WERI-Rb-1 (cell line): ENCODE measurements at regions not wholly inside any gene's neighbourhood (a gene's known extent, or its start where the extent isn't known, plus 50 kb on each side); places are given as distances from the start of the nearest gene placed in this dataset.

Source experiments
- DNase-seq: peaks from one replicate; pipeline ENCODE4 v3.0.0-alpha.2; 2020
- H3K27ac ChIP-seq: fragments of 250-450 bp; sonication (Bioruptor Pico); 2 replicates; pipeline ENCODE4 v1.5.1; 2020; ENCODE audit warnings: mild to moderate bottlenecking, moderate library complexity
- H3K27me3 ChIP-seq: fragments of 250-450 bp; sonication (Bioruptor Pico); 2 replicates; pipeline ENCODE4 v1.5.1; 2021; ENCODE audit warnings: mild to moderate bottlenecking, low read depth, moderate library complexity; ENCODE audit not compliant: insufficient read depth, severe bottlenecking
- H3K36me3 ChIP-seq: fragments of 250-450 bp; sonication (Bioruptor Pico); 2 replicates; pipeline ENCODE4 v1.5.1; 2020; ENCODE audit warnings: mild to moderate bottlenecking, moderate library complexity
- H3K4me3 ChIP-seq: 2 replicates; pipeline ENCODE4 v1.5.1; 2011; ENCODE audit warnings: low read depth, mild to moderate bottlenecking, control low read depth, low read length
- H3K9me3 ChIP-seq: fragments of 250-450 bp; sonication (Bioruptor Pico); 2 replicates; pipeline ENCODE4 v1.5.1; 2021; ENCODE audit warnings: mild to moderate bottlenecking, moderate library complexity; ENCODE audit not compliant: severe bottlenecking
- CTCF ChIP-seq: IDR thresholded peaks from 2 replicates; pipeline ENCODE4 v1.5.1; 2011; ENCODE audit warnings: low read depth, mild to moderate bottlenecking, control low read depth, inconsistent platforms, low read length

- H3K36me3 ChIP-seq = no peaks in the 10 kb centered on the region
- no peak overlapping the region for H3K27ac ChIP-seq
- no peaks in the 10 kb centered on the region for H3K27me3 ChIP-seq
- H3K9me3 ChIP-seq = peaks cover 7% of the 10 kb centered on the region
- no peak overlapping the region for H3K4me3 ChIP-seq
- TF ChIP-seq CTCF = no peak
- DNase-seq = no peak
Measured at GRCh38 chr6:3553254-3553653, 96.4 kb upstream of the SLC22A23 start.

GRCh38 chr6:3551716-3552511 is 95.1 kb upstream of the SLC22A23 start:
- no peak for TF ChIP-seq CTCF
- no peak overlapping the region for H3K27ac ChIP-seq
- no peaks in the 10 kb centered on the region for H3K27me3 ChIP-seq
- H3K9me3 ChIP-seq = peaks cover 7% of the 10 kb centered on the region
- H3K4me3 ChIP-seq = no peak overlapping the region
- no peak for DNase-seq
- no peaks in the 10 kb centered on the region for H3K36me3 ChIP-seq

GRCh38 chr6:3549314-3549940 is 92.6 kb upstream of the SLC22A23 start:
- no peak for TF ChIP-seq CTCF
- H3K4me3 ChIP-seq = no peak overlapping the region
- DNase-seq = no peak
- H3K36me3 ChIP-seq = no peaks in the 10 kb centered on the region
- H3K27me3 ChIP-seq = no peaks in the 10 kb centered on the region
- peaks cover 7% of the 10 kb centered on the region for H3K9me3 ChIP-seq
- H3K27ac ChIP-seq = no peak overlapping the region

DNA sequence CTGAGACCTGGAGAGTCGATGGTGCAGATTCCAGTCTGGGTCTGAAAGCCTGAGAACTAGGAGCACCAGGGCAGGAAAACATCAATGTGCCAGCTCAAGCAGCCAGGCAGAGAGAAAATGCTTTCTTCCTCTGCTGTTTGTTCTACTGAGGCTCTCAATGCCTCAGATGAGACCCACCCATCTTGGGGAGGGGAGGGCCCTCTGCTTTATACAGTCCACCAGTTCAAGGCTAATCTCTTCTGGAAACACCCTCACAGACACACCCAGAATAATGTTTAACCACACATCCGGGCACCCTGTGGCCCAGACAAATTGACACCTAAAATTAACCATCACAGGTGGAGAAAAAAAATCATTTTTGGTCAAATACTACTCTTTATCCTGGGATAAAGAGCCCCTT is 89.3 kb upstream of the SLC22A23 start:
- no peak for DNase-seq
- Histone ChIP-seq H3K9me3 (no peaks in the 10 kb centered on the region), H3K4me3 (no peak overlapping the region), H3K27me3 (no peaks in the 10 kb centered on the region), H3K36me3 (no peaks in the 10 kb centered on the region), H3K27ac (no peak overlapping the region)
- no peak for TF ChIP-seq CTCF

GRCh38 chr6:3545156-3545555 is 88.3 kb upstream of the SLC22A23 start:
- Histone ChIP-seq H3K27ac (no peak overlapping the region), H3K27me3 (no peaks in the 10 kb centered on the region), H3K4me3 (no peak overlapping the region), H3K9me3 (no peaks in the 10 kb centered on the region), H3K36me3 (no peaks in the 10 kb centered on the region)
- DNase-seq = no peak
- TF ChIP-seq CTCF = no peak
